ENCODE measurements at regions not wholly inside any gene's neighbourhood (a gene's known extent, or its start where the extent isn't known, plus 50 kb on each side); places are given as distances from the start of the nearest gene placed in this dataset.

- no TSS peak for BruUV-seq (replicated peaks)
- no peak overlapping the region for H3K4me3 ChIP-seq (ENCODE audit: insufficient read depth, low read depth, low read length)
- H2BK120ac ChIP-seq (ENCODE audit: low read depth, low read length), result peak overlapping the region; percentile 98
- H3K4ac ChIP-seq (ENCODE audit: low read depth, low read length), result peak overlapping the region; percentile 91
- ChIA-PET CTCF (interaction anchor here (1.0 kb wide), 1 partner anchor 123 kb away, joined by 3 read pairs; no protein-coding TSS in a partner anchor), POLR2A (ENCODE audit: unreplicated experiment) (no interaction called here)
- in situ Hi-C loops (cut with MboI; ENCODE audit: low sequenced_read_pairs) (no loop called here), dilution Hi-C loops (cut with HindIII; ENCODE audit: low sequenced_read_pairs, unreplicated experiment) (no loop called here), intact Hi-C loops (cut with micrococcal nuclease) (loop anchor here (5.0 kb wide), 2 partner anchors 38 to 62 kb away; partner anchors contain the start of gene SLC38A2)
- H3K27me3 ChIP-seq (ENCODE audit: control insufficient read depth, insufficient read depth, low read length), result no peaks in the 10 kb centered on the region
- peaks cover 2 to 19% of the 10 kb centered on the region in 2 experiments; a peak in 3 of 4 replicates for H3K79me1 ChIP-seq (ENCODE audit: low read depth in 1 of 2, low read length in 2 of 2)
- peak overlapping the region; percentile 94 for H4K91ac ChIP-seq (ENCODE audit: insufficient read depth, low read depth, low read length)
- H3K14ac ChIP-seq (replicated peaks; ENCODE audit: low read depth, low read length), result peak overlapping the region; percentile 61
- no peaks in the 10 kb centered on the region for H3K9me3 ChIP-seq (ENCODE audit: control insufficient read depth, insufficient read depth, low read length)
- H4K5ac ChIP-seq (ENCODE audit: low read depth, low read length), result peak overlapping the region; percentile 90
- peak overlapping the region; percentile 99 for H2BK15ac ChIP-seq (ENCODE audit: low read depth, low read length)
- 0 out of 2 replicates have a peak overlapping the region, but pooled peaks have one; percentile 27 for H3K56ac ChIP-seq (ENCODE audit: extremely low read depth, insufficient read depth, low read length)
- peak overlapping the region; percentile 100 for H2BK5ac ChIP-seq (ENCODE audit: low read depth, low read length, poor library complexity, severe bottlenecking)
- H2AK9ac ChIP-seq (replicated peaks; ENCODE audit: low read depth, low read length, poor library complexity), result no peak overlapping the region
- peak overlapping the region; percentile 91 to 96; a peak in 3 of 4 replicates for H4K8ac ChIP-seq (ENCODE audit: low read depth in 2 of 2, low read length in 2 of 2)
- H3K18ac ChIP-seq (ENCODE audit: low read depth, low read length), result peak overlapping the region; percentile 92
- DNase-seq, result no peak
- H3K27ac ChIP-seq (ENCODE audit: insufficient read depth, low read length), result peak overlapping the region; percentile 87
- no peaks in the 10 kb centered on the region for H3K36me3 ChIP-seq (ENCODE audit: control insufficient read depth, insufficient read depth, low read length)
- no peak overlapping the region for H3K4me2 ChIP-seq (ENCODE audit: low read depth, low read length)
- no peak for ATAC-seq (ENCODE audit: low read depth)
- H3K4me1 ChIP-seq (ENCODE audit: control insufficient read depth, insufficient read depth, low read length), result peaks cover 14% of the 10 kb centered on the region
- H2BK20ac ChIP-seq (ENCODE audit: low read depth, low read length), result peak overlapping the region; percentile 96
- peak overlapping the region; percentile 67; the same call in 1 of the 2 replicates for H3K23ac ChIP-seq (ENCODE audit: low read depth, low read length)
- TF ChIP-seq RFX5 (IDR thresholded peaks at IDR 0.05; ENCODE audit: low read depth, low read length) (no peak), USF2 (IDR thresholded peaks at IDR 0.05; ENCODE audit: low read depth, low read length) (no peak), ELK1 (IDR thresholded peaks at IDR 0.05; ENCODE audit: borderline replicate concordance, low read depth, low read length) (no peak), BHLHE40 (IDR thresholded peaks at IDR 0.05; ENCODE audit: low read depth, low read length) (no peak), NFE2L2 (IDR thresholded peaks at IDR 0.05; ENCODE audit: low read depth, low read length) (no peak), RCOR1 (IDR thresholded peaks at IDR 0.05; ENCODE audit: insufficient replicate concordance, low read length) (no peak), CEBPB (IDR thresholded peaks at IDR 0.05; ENCODE audit: low read depth, low read length) (no peak), RAD21 (IDR thresholded peaks at IDR 0.05; ENCODE audit: low read length) (no peak), MAFK (IDR thresholded peaks at IDR 0.05; ENCODE audit: low read depth, low read length) (no peak), FOS (IDR thresholded peaks at IDR 0.05; ENCODE audit: low read depth, low read length) (no peak), MAZ (IDR thresholded peaks at IDR 0.05; ENCODE audit: borderline replicate concordance, low read depth, low read length) (no peak), MXI1 (IDR thresholded peaks at IDR 0.05; ENCODE audit: borderline replicate concordance, low read depth, low read length) (no peak), CTCF (conservative IDR thresholded peaks at IDR 0.05; ENCODE audit: low read depth, low read length) (no peak), POLR2A (IDR thresholded peaks at IDR 0.05; ENCODE audit: low read depth, low read length) (no peak), SMC3 (IDR thresholded peaks at IDR 0.05; ENCODE audit: low read depth, low read length) (no peak), CHD1 (IDR thresholded peaks at IDR 0.05; ENCODE audit: low read depth, low read length) (no peak)
- H2AFZ ChIP-seq (replicated peaks; ENCODE audit: low read length, poor library complexity), result no peak overlapping the region
- H2AK5ac ChIP-seq (ENCODE audit: low read depth, low read length), result peak overlapping the region; percentile 99
- no peak overlapping the region for H3K9ac ChIP-seq (ENCODE audit: low read depth, low read length)
- no peaks in the 10 kb centered on the region for H4K20me1 ChIP-seq (ENCODE audit: insufficient read depth, low read length)
- WGBS, 2 experiments (ENCODE audit: extremely low coverage in 2 of 2, insufficient read length in 1 of 2), result 96% methylated on average over 3 of the region's 3 CpGs; no CpG with 5 or more reads in 1 of the 2 experiments
- peaks cover 4% of the 10 kb centered on the region for H3K9me1 ChIP-seq (ENCODE audit: insufficient read depth, low read length)
These were observed 61.3 kb upstream of the SLC38A2 start for GRCh38 chr12:46433829-46434228.

Measured in IMR-90 (cell line).